ENCODE measurements at regions not wholly inside any gene's neighbourhood (a gene's known extent, or its start where the extent isn't known, plus 50 kb on each side); places are given as distances from the start of the nearest gene placed in this dataset.

DNA sequence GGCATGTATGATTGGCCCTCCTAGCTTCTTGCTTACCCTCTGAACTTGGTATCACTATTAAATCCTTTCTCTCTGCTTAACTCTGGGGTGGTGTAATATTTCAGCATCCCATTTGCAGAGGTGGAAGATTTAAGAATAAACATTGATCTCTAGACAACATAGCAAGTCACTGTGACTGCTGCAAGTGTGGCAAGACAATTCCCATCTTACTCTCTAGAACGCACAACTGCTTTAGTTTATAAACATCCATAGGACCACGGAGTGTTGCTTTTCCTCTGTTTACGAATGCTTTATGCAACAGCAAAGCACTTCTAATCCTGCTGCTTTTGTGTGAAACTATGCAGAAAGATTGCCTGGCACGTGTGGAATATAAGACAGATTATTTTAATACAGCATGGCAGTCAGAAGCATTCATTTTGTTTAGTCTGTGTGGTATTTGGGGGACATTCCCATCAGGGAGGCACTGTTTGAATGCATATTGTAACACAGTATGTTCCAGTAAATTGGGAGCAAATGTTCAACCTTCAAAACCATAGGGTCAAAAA lies 338.9 kb upstream of the TMCO5A start:
- intact Hi-C loops (cut with DNase I; ENCODE audit: low total_unique reads), result no loop called here
- no peak overlapping the region for H3K4me3 ChIP-seq (ENCODE audit: low read depth, poor library complexity, severe bottlenecking)
- DNase-seq (ENCODE audit: low spot score in 2 of 2), result no peak
- WGBS, 2 donors, result 66 to 81% methylated on average over 4 of the region's 4 CpGs
- TF ChIP-seq, protein P1, sequence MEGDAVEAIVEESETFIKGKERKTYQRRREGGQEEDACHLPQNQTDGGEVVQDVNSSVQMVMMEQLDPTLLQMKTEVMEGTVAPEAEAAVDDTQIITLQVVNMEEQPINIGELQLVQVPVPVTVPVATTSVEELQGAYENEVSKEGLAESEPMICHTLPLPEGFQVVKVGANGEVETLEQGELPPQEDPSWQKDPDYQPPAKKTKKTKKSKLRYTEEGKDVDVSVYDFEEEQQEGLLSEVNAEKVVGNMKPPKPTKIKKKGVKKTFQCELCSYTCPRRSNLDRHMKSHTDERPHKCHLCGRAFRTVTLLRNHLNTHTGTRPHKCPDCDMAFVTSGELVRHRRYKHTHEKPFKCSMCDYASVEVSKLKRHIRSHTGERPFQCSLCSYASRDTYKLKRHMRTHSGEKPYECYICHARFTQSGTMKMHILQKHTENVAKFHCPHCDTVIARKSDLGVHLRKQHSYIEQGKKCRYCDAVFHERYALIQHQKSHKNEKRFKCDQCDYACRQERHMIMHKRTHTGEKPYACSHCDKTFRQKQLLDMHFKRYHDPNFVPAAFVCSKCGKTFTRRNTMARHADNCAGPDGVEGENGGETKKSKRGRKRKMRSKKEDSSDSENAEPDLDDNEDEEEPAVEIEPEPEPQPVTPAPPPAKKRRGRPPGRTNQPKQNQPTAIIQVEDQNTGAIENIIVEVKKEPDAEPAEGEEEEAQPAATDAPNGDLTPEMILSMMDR (IDR thresholded peaks at IDR 0.05), result no peak
- TF ChIP-seq POLR2A (IDR thresholded peaks at IDR 0.05), result no peak

DNA sequence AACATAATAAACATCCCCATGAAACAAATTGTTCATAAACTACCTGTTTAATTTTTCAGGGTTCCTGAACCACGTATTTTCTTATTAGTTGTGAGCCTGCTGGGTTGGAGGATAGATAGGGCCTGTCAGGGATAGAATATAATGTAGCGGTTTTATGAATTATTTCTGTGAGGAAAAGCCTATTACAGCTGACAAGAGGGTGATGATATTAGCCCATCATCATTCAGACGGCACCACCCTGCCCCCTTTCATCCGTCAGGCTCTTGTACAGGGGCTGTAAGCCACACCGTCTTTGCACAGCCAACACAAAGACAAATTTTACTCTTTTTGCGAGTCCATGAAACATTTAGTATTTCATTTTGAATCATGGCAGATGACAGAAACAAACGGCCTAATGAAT lies 335.3 kb upstream of the TMCO5A start:
- TF ChIP-seq POLR2A (IDR thresholded peaks at IDR 0.05), result no peak
- TF ChIP-seq, protein P1 (IDR thresholded peaks at IDR 0.05), result no peak
- no peak for DNase-seq (ENCODE audit: low spot score in 2 of 2)
- WGBS, 2 donors, result 76 to 84% methylated on average over 7 of the region's 7 CpGs
- no peak overlapping the region for H3K4me3 ChIP-seq (ENCODE audit: low read depth, poor library complexity, severe bottlenecking)
- intact Hi-C loops (cut with DNase I; ENCODE audit: low total_unique reads), result no loop called here

DNA sequence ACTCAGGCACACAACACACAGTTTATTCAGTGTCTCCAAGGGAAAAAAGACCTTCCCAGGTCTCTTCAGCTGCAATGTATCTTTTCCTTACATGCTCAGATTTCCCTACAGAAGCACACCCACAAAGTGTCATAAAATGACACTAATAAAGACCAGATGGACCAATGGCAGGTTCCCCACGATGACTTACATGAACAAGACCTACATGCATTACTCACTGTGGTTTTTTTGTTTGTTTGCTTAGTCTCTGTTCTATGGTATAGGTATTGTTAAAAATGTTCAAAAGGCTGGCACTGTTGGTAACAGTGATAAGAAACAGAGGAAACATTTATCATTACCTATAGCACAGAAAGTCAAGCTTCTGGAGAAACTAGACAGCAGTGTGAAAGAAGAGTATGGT lies 318.2 kb upstream of the TMCO5A start:
- intact Hi-C loops (cut with DNase I; ENCODE audit: low total_unique reads), result no loop called here

DNA sequence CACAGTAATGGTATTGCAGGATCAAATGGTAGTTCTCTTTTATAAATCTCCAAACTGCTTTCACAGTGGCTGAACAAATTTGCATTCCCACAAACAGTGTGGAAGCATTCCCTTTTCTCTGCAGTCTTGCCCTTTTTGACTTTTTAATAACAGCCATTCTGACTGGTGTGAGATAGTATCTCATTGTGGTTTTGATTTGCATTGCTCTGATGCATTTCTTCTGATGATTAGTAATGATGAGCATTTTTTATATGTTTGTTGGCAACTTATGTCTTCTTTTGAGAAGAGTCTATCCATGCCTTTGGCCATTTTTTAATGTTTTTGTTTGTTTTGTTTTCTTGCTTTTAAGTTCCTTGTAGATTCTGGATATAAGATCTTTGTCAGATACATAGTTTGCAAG lies 316.1 kb upstream of the TMCO5A start:
- TF ChIP-seq, protein P1 (IDR thresholded peaks at IDR 0.05), result no peak
- no peak for TF ChIP-seq POLR2A (IDR thresholded peaks at IDR 0.05)
- intact Hi-C loops (cut with DNase I; ENCODE audit: low total_unique reads), result no loop called here
- H3K4me3 ChIP-seq (ENCODE audit: low read depth, poor library complexity, severe bottlenecking), result no peak overlapping the region
- no peak for DNase-seq (ENCODE audit: low spot score in 2 of 2)

More for the DNA sequence above, 318.2 kb upstream of the TMCO5A start:
- no peak for DNase-seq (ENCODE audit: low spot score in 2 of 2)
- no peak overlapping the region for H3K4me3 ChIP-seq (ENCODE audit: low read depth, poor library complexity, severe bottlenecking)
- WGBS, 2 donors, result 37 to 57% methylated on average over 1 of the region's 1 CpG
- TF ChIP-seq, protein P1 (IDR thresholded peaks at IDR 0.05), result no peak
- TF ChIP-seq POLR2A (IDR thresholded peaks at IDR 0.05), result no peak

DNA sequence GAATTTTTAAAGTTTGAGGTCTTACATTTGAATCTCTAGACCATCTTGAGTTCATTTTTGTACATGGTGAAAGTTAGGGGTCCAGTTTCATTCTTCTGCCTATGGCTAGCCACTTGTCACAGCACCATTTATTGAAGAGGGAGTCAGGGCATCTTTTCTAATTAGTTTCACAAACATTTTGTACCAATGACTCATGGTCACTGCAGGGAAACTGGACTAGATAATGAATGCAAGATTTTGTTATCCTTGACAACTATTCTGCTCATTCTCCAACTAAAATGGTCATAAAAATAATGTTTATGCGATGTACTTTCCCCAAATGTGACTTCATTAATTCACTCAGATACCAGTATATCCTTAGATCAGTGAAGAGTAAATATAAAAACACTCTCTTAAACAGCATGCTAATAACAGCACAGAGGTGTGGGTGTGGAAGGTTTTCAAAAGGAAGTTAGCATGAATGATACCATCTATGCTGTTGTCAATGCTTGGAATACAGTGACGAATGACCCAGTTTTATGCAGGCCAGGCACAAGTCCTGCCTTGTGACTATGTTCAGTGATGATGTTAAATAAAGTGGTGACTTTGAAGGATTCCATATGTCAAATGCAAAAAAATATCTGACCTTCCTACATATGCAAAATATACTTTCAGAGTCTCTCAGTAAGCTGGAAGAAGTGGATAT lies 314.9 kb upstream of the TMCO5A start:
- TF ChIP-seq, protein P1 (IDR thresholded peaks at IDR 0.05), result no peak
- TF ChIP-seq POLR2A (IDR thresholded peaks at IDR 0.05), result no peak
- DNase-seq (ENCODE audit: low spot score in 2 of 2), result no peak
- WGBS, 2 donors, result 81 to 85% methylated on average over 2 of the region's 2 CpGs
- no peak overlapping the region for H3K4me3 ChIP-seq (ENCODE audit: low read depth, poor library complexity, severe bottlenecking)
- intact Hi-C loops (cut with DNase I; ENCODE audit: low total_unique reads), result no loop called here

DNA sequence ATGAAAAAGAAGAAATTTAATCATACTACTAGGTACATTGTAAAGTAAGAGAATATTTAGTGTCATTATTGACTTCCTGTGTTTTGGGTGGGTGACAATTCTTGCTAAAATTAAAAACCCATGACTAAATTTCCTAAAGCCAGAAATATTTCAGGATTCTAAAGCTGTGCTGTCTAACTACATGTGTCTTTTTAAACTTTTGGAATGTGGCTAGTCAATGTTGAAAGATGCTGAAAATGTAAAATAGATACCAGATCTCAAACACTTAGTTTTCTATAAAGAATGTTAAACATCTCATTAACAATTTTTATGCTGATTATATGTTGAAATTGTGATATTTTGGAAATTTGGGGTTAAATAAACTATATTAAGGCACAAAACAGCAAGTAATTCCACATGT lies 308.9 kb upstream of the TMCO5A start:
- H3K4me3 ChIP-seq (ENCODE audit: low read depth, poor library complexity, severe bottlenecking), result no peak overlapping the region
- TF ChIP-seq, protein P1 (IDR thresholded peaks at IDR 0.05), result no peak
- no peak for TF ChIP-seq POLR2A (IDR thresholded peaks at IDR 0.05)
- intact Hi-C loops (cut with DNase I; ENCODE audit: low total_unique reads), result no loop called here
- no peak for DNase-seq (ENCODE audit: low spot score in 2 of 2)

Measured in lower leg skin (tissue), 4 donors.